HL-60 (cell line): ENCODE measurements at regions not wholly inside any gene's neighbourhood (a gene's known extent, or its start where the extent isn't known, plus 50 kb on each side); places are given as distances from the start of the nearest gene placed in this dataset.

Experiments used
- TF ChIP-seq, protein P1 (sequence below): IDR thresholded peaks from 2 replicates; pipeline ENCODE4 v1.6.1; 2012; ENCODE audit warnings: low read depth; ENCODE audit not compliant: insufficient replicate concordance
- TF ChIP-seq, protein P2 (sequence below): IDR thresholded peaks from one replicate; pipeline ENCODE4 v1.5.1; 2011; ENCODE audit warnings: low read length, control low read depth, inconsistent platforms; ENCODE audit not compliant: insufficient read depth

DNA sequence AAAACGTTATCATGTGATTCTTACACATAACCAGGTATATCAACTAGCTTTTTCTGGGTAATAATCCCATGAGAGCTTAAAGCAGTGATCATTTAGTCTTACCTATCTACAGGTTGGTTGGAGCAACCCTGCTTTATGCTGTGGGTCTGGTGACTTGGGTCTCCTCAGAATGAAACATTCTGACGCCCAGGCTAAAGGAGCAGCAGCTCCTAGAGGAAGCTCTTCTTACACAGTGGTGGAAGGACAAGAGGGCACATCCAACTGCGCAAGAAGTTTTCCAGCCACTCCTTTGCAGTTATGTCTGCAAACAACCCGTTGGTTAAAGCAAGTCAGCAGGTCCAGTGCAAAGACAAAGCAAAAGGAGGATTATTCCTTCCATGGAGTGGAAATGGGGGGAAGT lies 377.5 kb downstream of the EDEM1 start:
- TF ChIP-seq, protein P1, sequence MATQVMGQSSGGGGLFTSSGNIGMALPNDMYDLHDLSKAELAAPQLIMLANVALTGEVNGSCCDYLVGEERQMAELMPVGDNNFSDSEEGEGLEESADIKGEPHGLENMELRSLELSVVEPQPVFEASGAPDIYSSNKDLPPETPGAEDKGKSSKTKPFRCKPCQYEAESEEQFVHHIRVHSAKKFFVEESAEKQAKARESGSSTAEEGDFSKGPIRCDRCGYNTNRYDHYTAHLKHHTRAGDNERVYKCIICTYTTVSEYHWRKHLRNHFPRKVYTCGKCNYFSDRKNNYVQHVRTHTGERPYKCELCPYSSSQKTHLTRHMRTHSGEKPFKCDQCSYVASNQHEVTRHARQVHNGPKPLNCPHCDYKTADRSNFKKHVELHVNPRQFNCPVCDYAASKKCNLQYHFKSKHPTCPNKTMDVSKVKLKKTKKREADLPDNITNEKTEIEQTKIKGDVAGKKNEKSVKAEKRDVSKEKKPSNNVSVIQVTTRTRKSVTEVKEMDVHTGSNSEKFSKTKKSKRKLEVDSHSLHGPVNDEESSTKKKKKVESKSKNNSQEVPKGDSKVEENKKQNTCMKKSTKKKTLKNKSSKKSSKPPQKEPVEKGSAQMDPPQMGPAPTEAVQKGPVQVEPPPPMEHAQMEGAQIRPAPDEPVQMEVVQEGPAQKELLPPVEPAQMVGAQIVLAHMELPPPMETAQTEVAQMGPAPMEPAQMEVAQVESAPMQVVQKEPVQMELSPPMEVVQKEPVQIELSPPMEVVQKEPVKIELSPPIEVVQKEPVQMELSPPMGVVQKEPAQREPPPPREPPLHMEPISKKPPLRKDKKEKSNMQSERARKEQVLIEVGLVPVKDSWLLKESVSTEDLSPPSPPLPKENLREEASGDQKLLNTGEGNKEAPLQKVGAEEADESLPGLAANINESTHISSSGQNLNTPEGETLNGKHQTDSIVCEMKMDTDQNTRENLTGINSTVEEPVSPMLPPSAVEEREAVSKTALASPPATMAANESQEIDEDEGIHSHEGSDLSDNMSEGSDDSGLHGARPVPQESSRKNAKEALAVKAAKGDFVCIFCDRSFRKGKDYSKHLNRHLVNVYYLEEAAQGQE: no peak
- TF ChIP-seq, protein P2, sequence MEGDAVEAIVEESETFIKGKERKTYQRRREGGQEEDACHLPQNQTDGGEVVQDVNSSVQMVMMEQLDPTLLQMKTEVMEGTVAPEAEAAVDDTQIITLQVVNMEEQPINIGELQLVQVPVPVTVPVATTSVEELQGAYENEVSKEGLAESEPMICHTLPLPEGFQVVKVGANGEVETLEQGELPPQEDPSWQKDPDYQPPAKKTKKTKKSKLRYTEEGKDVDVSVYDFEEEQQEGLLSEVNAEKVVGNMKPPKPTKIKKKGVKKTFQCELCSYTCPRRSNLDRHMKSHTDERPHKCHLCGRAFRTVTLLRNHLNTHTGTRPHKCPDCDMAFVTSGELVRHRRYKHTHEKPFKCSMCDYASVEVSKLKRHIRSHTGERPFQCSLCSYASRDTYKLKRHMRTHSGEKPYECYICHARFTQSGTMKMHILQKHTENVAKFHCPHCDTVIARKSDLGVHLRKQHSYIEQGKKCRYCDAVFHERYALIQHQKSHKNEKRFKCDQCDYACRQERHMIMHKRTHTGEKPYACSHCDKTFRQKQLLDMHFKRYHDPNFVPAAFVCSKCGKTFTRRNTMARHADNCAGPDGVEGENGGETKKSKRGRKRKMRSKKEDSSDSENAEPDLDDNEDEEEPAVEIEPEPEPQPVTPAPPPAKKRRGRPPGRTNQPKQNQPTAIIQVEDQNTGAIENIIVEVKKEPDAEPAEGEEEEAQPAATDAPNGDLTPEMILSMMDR: no peak
